ENCODE measurements at regions not wholly inside any gene's neighbourhood (a gene's known extent, or its start where the extent isn't known, plus 50 kb on each side); places are given as distances from the start of the nearest gene placed in this dataset.
"Not testable (repeated sequence)": the region's sequence is repeated elsewhere in the genome, so short reads cannot be mapped to it uniquely, and the experiment has no call there.

GRCh38 chr1:149254894-149255847, 151.8 kb upstream of the NBPF9 start:
- not testable (repeated sequence) for TF ChIP-seq POLR2A (IDR thresholded peaks at IDR 0.05; ENCODE audit: low read length); GATA1 (IDR thresholded peaks at IDR 0.05; ENCODE audit: low read depth, low read length)
